ENCODE measurements at regions not wholly inside any gene's neighbourhood (a gene's known extent, or its start where the extent isn't known, plus 50 kb on each side); places are given as distances from the start of the nearest gene placed in this dataset.

DNA sequence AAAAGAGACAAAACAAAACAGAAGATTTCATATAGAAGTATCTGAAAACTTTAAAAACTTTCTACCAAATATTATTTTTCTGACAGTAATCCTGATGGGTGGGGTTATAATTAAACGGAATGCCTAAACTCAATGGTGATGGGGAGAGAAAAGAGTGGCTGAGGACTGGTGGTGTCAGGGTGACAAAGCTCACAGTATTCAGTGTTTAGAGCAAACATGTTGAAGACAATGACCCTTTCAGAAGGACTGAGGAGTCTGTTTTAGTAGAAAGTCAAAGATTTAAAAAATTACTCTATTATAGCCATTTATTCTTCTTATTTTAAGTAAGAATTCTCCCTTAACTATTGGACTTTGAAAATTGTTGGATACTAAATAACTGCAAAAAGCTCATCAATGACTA is 1144.0 kb downstream of the TAF11L14 start:
- TF ChIP-seq, protein P1, sequence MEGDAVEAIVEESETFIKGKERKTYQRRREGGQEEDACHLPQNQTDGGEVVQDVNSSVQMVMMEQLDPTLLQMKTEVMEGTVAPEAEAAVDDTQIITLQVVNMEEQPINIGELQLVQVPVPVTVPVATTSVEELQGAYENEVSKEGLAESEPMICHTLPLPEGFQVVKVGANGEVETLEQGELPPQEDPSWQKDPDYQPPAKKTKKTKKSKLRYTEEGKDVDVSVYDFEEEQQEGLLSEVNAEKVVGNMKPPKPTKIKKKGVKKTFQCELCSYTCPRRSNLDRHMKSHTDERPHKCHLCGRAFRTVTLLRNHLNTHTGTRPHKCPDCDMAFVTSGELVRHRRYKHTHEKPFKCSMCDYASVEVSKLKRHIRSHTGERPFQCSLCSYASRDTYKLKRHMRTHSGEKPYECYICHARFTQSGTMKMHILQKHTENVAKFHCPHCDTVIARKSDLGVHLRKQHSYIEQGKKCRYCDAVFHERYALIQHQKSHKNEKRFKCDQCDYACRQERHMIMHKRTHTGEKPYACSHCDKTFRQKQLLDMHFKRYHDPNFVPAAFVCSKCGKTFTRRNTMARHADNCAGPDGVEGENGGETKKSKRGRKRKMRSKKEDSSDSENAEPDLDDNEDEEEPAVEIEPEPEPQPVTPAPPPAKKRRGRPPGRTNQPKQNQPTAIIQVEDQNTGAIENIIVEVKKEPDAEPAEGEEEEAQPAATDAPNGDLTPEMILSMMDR (IDR thresholded peaks at IDR 0.05), result no peak
- Mint-ChIP-seq H3K36me3 (ENCODE audit: low read depth) (no peaks in the 10 kb centered on the region), H3K4me1 (no peaks in the 10 kb centered on the region), H3K9me3 (no peaks in the 10 kb centered on the region), H3K27ac (no peak overlapping the region), H3K27me3 (peaks cover 6% of the 10 kb centered on the region), H3K4me3 (no peak overlapping the region)
- ATAC-seq (ENCODE audit: low read depth) (no peak), DNase-seq (no peak)
- ChIA-PET POLR2A (no interaction called here), CTCF (no interaction called here)
- intact Hi-C loops (cut with micrococcal nuclease), result loop anchor here (1.0 kb wide), 1 partner anchor 9 kb away; no protein-coding TSS in a partner anchor

DNA sequence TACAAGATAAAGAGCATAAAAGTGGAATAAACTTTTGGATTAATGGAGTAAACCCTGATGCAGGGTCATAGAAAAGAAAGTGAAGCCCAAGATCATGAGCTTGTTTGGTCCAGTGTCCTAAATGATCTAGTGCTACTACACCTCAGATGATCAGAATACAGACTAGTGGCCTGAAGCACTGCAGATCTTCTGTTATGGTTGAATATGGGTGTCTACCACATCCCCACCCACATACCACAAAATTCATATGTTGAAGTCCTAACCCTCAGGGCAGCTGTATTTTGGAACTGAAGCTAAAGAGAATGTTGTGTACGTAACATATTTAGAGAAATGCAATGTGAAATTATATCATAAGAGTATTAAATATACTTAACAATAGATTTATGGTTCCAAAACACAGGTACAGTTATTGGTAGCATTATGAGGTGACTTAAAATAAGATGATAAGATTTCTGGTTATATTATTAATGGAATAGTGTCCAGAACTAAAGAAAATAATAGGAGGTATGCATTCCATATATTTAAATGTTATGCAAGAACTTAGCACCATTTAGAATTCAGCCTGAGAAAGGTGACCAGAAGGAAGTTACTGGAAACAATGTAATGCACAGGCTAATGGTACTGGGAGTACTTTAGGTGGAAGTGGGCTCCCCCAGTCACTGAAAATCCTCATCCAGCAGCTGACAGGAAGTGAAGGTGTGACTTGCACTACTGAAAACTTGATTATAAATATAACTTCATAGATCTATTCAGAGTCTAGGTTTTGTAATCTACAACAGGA is 1155.1 kb downstream of the TAF11L14 start:
- intact Hi-C loops (cut with micrococcal nuclease), result no loop called here
- ChIA-PET POLR2A (no interaction called here), CTCF (no interaction called here)
- Mint-ChIP-seq H3K36me3 (ENCODE audit: low read depth) (no peaks in the 10 kb centered on the region), H3K4me1 (no peaks in the 10 kb centered on the region), H3K9me3 (no peaks in the 10 kb centered on the region), H3K4me3 (no peak overlapping the region), H3K27me3 (no peaks in the 10 kb centered on the region), H3K27ac (no peak overlapping the region)
- TF ChIP-seq, protein P1 (IDR thresholded peaks at IDR 0.05), result no peak
- no peak for DNase-seq
- ATAC-seq (ENCODE audit: low read depth), result no peak

DNA sequence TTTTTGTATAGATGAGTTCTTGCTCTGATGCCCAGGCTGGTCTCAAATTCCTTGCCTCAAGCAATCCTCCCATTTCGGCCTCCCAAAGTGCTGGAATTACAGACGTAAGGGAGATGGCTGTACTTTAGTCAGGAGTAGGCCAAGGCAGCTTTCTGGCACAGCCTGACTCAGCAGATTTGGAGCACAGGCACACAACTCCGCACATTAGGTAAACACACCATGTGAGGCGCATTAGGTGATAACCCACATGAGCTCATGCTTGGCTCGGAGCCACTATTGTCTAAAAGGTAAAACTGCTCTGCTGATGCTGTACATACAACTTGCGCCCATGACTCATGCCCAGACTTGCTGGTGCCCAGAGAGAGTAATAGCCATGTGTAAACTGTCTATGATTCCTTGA is 1157.9 kb downstream of the TAF11L14 start:
- Mint-ChIP-seq H3K4me1 (no peaks in the 10 kb centered on the region), H3K9me3 (no peaks in the 10 kb centered on the region), H3K27me3 (no peaks in the 10 kb centered on the region), H3K4me3 (no peak overlapping the region), H3K36me3 (ENCODE audit: low read depth) (no peaks in the 10 kb centered on the region), H3K27ac (no peak overlapping the region)
- intact Hi-C loops (cut with micrococcal nuclease), result no loop called here
- POLR2A ChIA-PET, result no interaction called here
- TF ChIP-seq, protein P1 (IDR thresholded peaks at IDR 0.05), result no peak
- DNase-seq, result no peak
- CTCF ChIA-PET, result no interaction called here
- no peak for ATAC-seq (ENCODE audit: low read depth)

DNA sequence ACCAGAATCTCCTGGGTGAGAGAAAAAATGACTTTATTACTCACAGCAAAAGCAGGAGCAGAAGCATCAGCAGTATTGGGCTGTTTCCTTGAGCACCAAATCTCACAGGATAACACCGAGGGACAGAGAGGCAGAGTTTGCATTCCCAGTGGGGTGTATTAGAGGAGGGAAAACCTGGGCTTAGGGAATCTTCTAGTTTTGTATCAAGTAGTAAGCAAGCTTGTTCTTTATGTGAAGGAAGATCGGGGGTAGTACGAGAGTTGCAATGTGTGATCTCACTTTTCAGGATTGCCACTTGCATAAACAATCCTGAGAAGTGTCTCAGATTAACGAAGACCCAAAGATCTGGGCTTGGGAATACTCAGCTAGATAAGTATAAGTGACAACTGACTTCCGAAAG is 1163.0 kb downstream of the TAF11L14 start:
- intact Hi-C loops (cut with micrococcal nuclease), result no loop called here
- H3K4me1 Mint-ChIP-seq, result no peaks in the 10 kb centered on the region
- H3K27me3 Mint-ChIP-seq, result no peaks in the 10 kb centered on the region
- TF ChIP-seq, protein P1 (IDR thresholded peaks at IDR 0.05), result no peak
- no peaks in the 10 kb centered on the region for H3K36me3 Mint-ChIP-seq (ENCODE audit: low read depth)
- ATAC-seq (ENCODE audit: low read depth) (no peak), DNase-seq (no peak)
- ChIA-PET POLR2A (no interaction called here), CTCF (no interaction called here)
- H3K27ac Mint-ChIP-seq, result no peak overlapping the region
- H3K9me3 Mint-ChIP-seq, result no peaks in the 10 kb centered on the region
- no peak overlapping the region for H3K4me3 Mint-ChIP-seq

DNA sequence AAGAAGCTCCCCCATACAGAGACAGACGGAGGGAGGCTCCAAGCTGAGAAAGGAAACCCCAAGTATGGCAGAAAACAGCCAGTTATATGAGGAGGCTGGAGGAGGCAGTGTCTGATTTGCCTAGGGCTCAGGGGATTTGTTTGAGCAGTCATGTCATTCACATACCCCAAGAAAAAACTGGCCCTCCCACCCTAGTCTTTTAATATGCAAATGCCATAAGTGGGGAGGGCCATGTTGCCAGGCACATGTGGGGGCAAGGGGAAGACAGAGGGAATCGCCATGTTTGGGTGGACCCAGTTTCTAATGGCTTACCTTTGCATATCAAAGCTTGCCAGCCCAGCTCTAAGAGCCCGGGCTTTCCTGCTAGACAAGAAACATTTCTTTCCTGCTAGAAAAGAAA is 1163.8 kb downstream of the TAF11L14 start:
- H3K27ac Mint-ChIP-seq, result no peak overlapping the region
- intact Hi-C loops (cut with micrococcal nuclease), result no loop called here
- no peak for DNase-seq
- H3K27me3 Mint-ChIP-seq, result no peaks in the 10 kb centered on the region
- TF ChIP-seq, protein P1 (IDR thresholded peaks at IDR 0.05), result no peak
- CTCF ChIA-PET, result no interaction called here
- no peaks in the 10 kb centered on the region for H3K9me3 Mint-ChIP-seq
- H3K4me3 Mint-ChIP-seq, result no peak overlapping the region
- ATAC-seq (ENCODE audit: low read depth), result no peak
- POLR2A ChIA-PET, result no interaction called here
- no peaks in the 10 kb centered on the region for H3K36me3 Mint-ChIP-seq (ENCODE audit: low read depth)
- no peaks in the 10 kb centered on the region for H3K4me1 Mint-ChIP-seq

Data from activated B cell treated with CpG ODN at 0.5 μM for 24 hours (primary cell).